Stimulated activated CD4-positive, alpha-beta T cell treated with anti-CD3 and anti-CD28 coated beads, TNF-alpha, amount 100 ng/mL, for 24 hours (primary cell): ENCODE measurements at regions not wholly inside any gene's neighbourhood (a gene's known extent, or its start where the extent isn't known, plus 50 kb on each side); places are given as distances from the start of the nearest gene placed in this dataset.

Experiments
- DNase-seq, 3 experiments: peaks; one replicate each; pipeline ENCODE4 v3.0.0-alpha.2; 2020; ENCODE audit warnings: low read depth in 3 of 3

- no peak for DNase-seq
Measured at GRCh38 chr2:203789618-203790017, 78.0 kb upstream of the CTLA4 start.

- no peak for DNase-seq
Measured at GRCh38 chr2:203790134-203790852, 77.3 kb upstream of the CTLA4 start.

- no peak for DNase-seq
Measured at GRCh38 chr2:203796248-203797010, 71.1 kb upstream of the CTLA4 start.

GRCh38 chr2:203797276-203797675 is 70.3 kb upstream of the CTLA4 start:
- DNase-seq, result no peak

GRCh38 chr2:203797712-203798111 is 69.9 kb upstream of the CTLA4 start:
- DNase-seq, result no peak

GRCh38 chr2:203798296-203799087 is 69.1 kb upstream of the CTLA4 start:
- DNase-seq, result no peak

- DNase-seq, result peak in 1 of 3 experiments; percentile 20
Measured at GRCh38 chr2:203799908-203800307, 67.7 kb upstream of the CTLA4 start.

GRCh38 chr2:203800783-203801182 is 66.8 kb upstream of the CTLA4 start:
- DNase-seq, result no peak

GRCh38 chr2:203802342-203803052 is 65.1 kb upstream of the CTLA4 start:
- peak in 1 of 3 experiments; percentile 61 for DNase-seq

- DNase-seq, result no peak
Measured at GRCh38 chr2:203803053-203803429, 64.5 kb upstream of the CTLA4 start.

GRCh38 chr2:203804070-203804469 is 63.5 kb upstream of the CTLA4 start:
- peak in 1 of 3 experiments; percentile 52 for DNase-seq

GRCh38 chr2:203804764-203805485 is 62.6 kb upstream of the CTLA4 start:
- no peak for DNase-seq

GRCh38 chr2:203805486-203805838 is 62.1 kb upstream of the CTLA4 start:
- no peak for DNase-seq

GRCh38 chr2:203806761-203807160 is 60.8 kb upstream of the CTLA4 start:
- DNase-seq, result no peak

- no peak for DNase-seq
Measured at GRCh38 chr2:203808046-203808750, 59.4 kb upstream of the CTLA4 start.

- DNase-seq, result no peak
Measured at GRCh38 chr2:203809084-203809521, 58.5 kb upstream of the CTLA4 start.

GRCh38 chr2:203809991-203810510 is 57.5 kb upstream of the CTLA4 start:
- DNase-seq, result no peak

GRCh38 chr2:203811491-203812221 is 55.9 kb upstream of the CTLA4 start:
- peak; percentile 43 to 75 (median 55) for DNase-seq
